Activated naive CD4-positive, alpha-beta T cell treated with anti-CD3 and anti-CD28 coated beads, Interleukin-2, amount 50 U/mL, for 72 hours (primary cell): ENCODE measurements at regions not wholly inside any gene's neighbourhood (a gene's known extent, or its start where the extent isn't known, plus 50 kb on each side); places are given as distances from the start of the nearest gene placed in this dataset.

ENCODE experiments used
- ATAC-seq, 2 donors: fragments of 150-1000 bp; cut with Tn5 transposase; 2 replicates each; pipeline ENCODE4 v1.10.0; 2021; ENCODE audit warnings: mild to moderate bottlenecking in 2 of 2, moderate library complexity in 2 of 2
- DNase-seq, 2 donors: peaks; one replicate each; pipeline ENCODE4 v3.0.0; 2021 to 2022; ENCODE audit warnings: low spot score in 2 of 2
- H3K27ac Mint-ChIP-seq, 2 donors: one replicate each; pipeline ENCODE4 v1.8.0; 2022; ENCODE audit warnings: mild to moderate bottlenecking in 2 of 2, mixed read lengths in 2 of 2
- H3K36me3 Mint-ChIP-seq, 2 donors: one replicate each; pipeline ENCODE4 v1.8.0; 2022; ENCODE audit warnings: mixed read lengths in 2 of 2
- H3K9me3 Mint-ChIP-seq, 2 donors: one replicate each; pipeline ENCODE4 v1.8.0; 2022; ENCODE audit warnings: mixed read lengths in 2 of 2

DNA sequence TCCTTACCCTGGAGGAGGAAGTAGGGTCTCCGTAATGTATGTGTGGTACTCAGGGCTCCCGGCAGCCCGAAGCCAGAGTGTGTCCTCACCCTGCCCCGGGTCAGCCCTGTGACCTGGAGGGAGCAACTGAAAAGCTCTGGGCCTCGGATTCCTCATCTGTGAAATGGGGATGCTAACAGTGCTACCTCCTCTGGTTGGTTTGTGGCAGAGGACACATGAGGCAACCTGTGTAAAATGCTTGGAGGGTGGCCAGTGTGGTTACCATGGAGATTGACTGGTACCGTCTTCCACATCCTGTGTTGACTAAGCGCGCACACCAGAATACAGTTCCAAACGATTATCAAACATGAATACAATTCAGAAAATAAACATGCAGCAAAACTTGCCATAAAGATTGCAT, 163.8 kb upstream of the KLF6 start:
- DNase-seq = peak; percentile 60 to 63
- H3K36me3 Mint-ChIP-seq = peaks cover 0 to 15% of the 10 kb centered on the region in 2 donors
- H3K9me3 Mint-ChIP-seq = peaks cover 0 to 12% of the 10 kb centered on the region in 2 donors
- peak; percentile 90 to 99 for ATAC-seq
- H3K27ac Mint-ChIP-seq = peak overlapping the region; percentile 73 to 82

DNA sequence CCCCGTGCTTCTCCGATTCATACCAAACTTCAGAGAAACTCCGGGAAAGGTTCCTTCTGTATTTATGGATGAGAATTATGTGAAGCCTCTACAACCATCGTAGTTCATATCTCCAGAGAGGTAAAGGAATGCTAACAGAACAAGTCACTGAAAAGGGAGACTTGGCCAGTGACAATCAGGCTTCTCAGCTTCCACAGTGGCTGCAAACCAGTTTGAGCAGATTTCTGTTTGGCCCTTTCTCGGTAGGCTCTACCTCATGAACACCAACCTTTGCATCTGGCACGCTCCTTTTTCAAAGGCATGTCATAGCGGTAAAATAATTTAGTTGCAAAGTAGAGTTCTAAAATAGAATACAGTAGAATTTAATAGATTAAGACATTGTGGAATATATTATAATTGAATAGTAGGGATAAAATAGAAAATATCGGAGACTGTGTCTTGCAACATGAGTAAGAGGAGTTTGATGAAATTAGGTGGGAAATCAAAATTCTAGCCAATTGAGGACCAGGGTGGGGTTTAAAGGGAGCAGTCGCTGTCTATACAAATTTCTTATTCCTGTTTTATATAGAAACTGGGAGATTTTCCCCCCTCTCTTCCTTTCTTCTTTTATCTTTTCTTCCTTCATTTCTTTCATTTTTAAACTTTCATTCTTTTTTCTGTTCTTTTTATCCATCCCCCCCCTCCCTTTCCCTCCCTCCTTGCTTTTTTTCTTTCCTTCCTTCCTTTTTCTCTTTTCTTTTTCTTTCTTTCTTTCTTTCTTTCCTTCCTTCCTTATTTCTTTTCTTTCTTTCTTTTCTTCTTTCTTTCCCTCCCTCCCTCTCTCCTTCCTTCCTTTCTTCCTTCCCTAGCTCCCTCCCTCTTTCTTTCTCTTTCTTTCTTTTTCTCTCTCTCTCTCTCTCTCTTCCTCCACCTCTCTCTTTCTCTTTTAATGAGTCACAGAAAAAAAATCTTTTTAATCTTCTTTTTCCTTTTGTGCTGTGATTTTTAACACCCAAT, 161.5 kb upstream of the KLF6 start:
- Mint-ChIP-seq H3K27ac (peak overlapping the region; percentile 12 to 85), H3K9me3 (no peaks in the 10 kb centered on the region)
- peak in 1 of 2 donors; percentile 16 for ATAC-seq

GRCh38 chr10:3945026-3945425, 160.0 kb upstream of the KLF6 start:
- no peak for DNase-seq
- Mint-ChIP-seq H3K9me3 (no peaks in the 10 kb centered on the region), H3K27ac (peak overlapping the region; percentile 50 to 69), H3K36me3 (peaks cover 0 to 18% of the 10 kb centered on the region in 2 donors)
- no peak for ATAC-seq

More for the DNA sequence above, 161.5 kb upstream of the KLF6 start:
- no peak for DNase-seq
- peaks cover 0 to 7% of the 10 kb centered on the region in 2 donors for H3K36me3 Mint-ChIP-seq

DNA sequence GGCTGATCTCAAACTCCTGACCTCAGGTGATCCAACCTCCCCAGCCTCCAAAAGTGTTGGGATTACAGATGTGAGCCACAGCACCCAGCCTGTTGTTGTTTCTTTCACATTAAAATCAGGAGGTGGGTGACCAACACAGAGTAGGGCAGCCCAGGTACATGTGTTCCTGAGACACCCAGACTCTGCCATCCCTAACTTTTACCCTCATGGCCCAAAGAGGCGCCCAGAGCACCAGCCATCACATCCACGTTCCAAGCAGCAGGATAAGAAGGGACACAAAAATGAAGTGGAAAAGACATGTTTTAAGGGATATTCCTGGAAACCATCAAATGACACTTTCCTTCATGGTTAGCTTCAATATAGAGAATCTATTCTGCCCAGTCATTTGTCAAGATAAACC, 159.6 kb upstream of the KLF6 start:
- peaks cover 0 to 18% of the 10 kb centered on the region in 2 donors for H3K36me3 Mint-ChIP-seq
- peak overlapping the region; percentile 50 to 69 for H3K27ac Mint-ChIP-seq
- ATAC-seq = no peak
- no peak for DNase-seq
- H3K9me3 Mint-ChIP-seq = no peaks in the 10 kb centered on the region

- peaks cover 0 to 18% of the 10 kb centered on the region in 2 donors for H3K36me3 Mint-ChIP-seq
- DNase-seq (no peak), ATAC-seq (no peak)
- peak overlapping the region in 1 of 2 donors; percentile 64 for H3K27ac Mint-ChIP-seq
- H3K9me3 Mint-ChIP-seq = no peaks in the 10 kb centered on the region
Measured at GRCh38 chr10:3943695-3944257, 158.8 kb upstream of the KLF6 start.

- DNase-seq (no peak), ATAC-seq (no peak)
- Mint-ChIP-seq H3K36me3 (peaks cover 0 to 18% of the 10 kb centered on the region in 2 donors), H3K9me3 (no peaks in the 10 kb centered on the region), H3K27ac (peak overlapping the region in 1 of 2 donors; percentile 64)
Measured at GRCh38 chr10:3942937-3943489, 158.0 kb upstream of the KLF6 start.

DNA sequence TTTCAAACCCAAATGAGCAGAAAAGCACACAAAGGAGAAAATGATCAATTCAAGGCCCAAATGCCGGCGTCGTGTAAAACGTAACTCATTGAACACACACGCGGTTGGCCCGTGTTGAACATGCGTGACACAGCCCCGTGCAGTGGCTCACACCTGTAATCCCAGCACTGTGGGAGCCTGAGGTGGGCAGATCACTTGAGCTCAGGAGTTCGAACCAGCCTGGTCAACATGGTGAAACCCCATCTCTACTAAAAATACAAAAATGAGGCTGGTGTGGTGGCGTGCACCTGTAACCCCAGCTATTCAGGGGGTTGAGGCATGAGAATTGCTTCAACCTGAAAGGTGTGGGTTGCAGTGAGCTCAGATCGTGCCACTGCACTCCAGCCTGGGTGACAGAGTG, 156.7 kb upstream of the KLF6 start:
- peaks cover 5 to 31% of the 10 kb centered on the region in 2 donors for H3K36me3 Mint-ChIP-seq

GRCh38 chr10:3936422-3937040, 151.5 kb upstream of the KLF6 start:
- peaks cover 26 to 31% of the 10 kb centered on the region in 2 donors for H3K9me3 Mint-ChIP-seq
- ATAC-seq (no peak), DNase-seq (no peak)
- peaks cover 19 to 71% of the 10 kb centered on the region in 2 donors for H3K36me3 Mint-ChIP-seq
- H3K27ac Mint-ChIP-seq = peak overlapping the region; percentile 87 to 90

More for the DNA sequence above, 156.7 kb upstream of the KLF6 start:
- DNase-seq (no peak), ATAC-seq (no peak)
- Mint-ChIP-seq H3K27ac (peak overlapping the region; percentile 64 to 90), H3K9me3 (peaks cover 11% of the 10 kb centered on the region in 2 donors)

GRCh38 chr10:3935933-3936359, 150.9 kb upstream of the KLF6 start:
- ATAC-seq (no peak), DNase-seq (no peak)
- Mint-ChIP-seq H3K9me3 (peaks cover 26 to 31% of the 10 kb centered on the region in 2 donors), H3K36me3 (peaks cover 19 to 71% of the 10 kb centered on the region in 2 donors), H3K27ac (peak overlapping the region; percentile 87 to 90)

- H3K27ac Mint-ChIP-seq = peak overlapping the region; percentile 87 to 90
- ATAC-seq = peak; percentile 97 to 98
- peaks cover 26 to 31% of the 10 kb centered on the region in 2 donors for H3K9me3 Mint-ChIP-seq
- DNase-seq = peak; percentile 68 to 86
- peaks cover 19 to 64% of the 10 kb centered on the region in 2 donors for H3K36me3 Mint-ChIP-seq
Measured at GRCh38 chr10:3935141-3935540, 150.1 kb upstream of the KLF6 start.

DNA sequence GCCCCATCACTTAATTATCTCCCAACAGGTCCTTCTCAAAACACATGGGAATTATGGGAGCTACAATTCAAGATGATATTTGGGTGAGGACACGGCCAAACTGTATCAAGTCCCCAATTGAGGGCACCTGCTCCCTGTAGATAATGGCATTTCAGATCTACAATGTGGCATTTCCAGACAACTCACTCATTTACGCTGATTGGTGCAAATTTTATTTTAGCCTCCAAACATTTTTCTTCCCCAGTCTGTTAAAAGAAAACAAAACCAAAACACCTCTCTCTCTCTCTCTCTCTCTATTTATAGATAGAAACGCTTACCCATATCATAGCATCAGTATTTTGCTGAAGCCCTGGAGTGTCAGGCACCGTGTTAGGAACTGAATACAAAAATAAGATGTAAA, 148.7 kb upstream of the KLF6 start:
- peaks cover 19 to 64% of the 10 kb centered on the region in 2 donors for H3K36me3 Mint-ChIP-seq
- peak overlapping the region; percentile 87 to 90 for H3K27ac Mint-ChIP-seq
- ATAC-seq (no peak), DNase-seq (no peak)
- H3K9me3 Mint-ChIP-seq = peaks cover 26 to 31% of the 10 kb centered on the region in 2 donors

- ATAC-seq = no peak
- no peak for DNase-seq
- peaks cover 19 to 63% of the 10 kb centered on the region in 2 donors for H3K36me3 Mint-ChIP-seq
- H3K9me3 Mint-ChIP-seq = peaks cover 26 to 31% of the 10 kb centered on the region in 2 donors
- H3K27ac Mint-ChIP-seq = peak overlapping the region; percentile 84 to 90
Measured at GRCh38 chr10:3932597-3933375, 147.8 kb upstream of the KLF6 start.

DNA sequence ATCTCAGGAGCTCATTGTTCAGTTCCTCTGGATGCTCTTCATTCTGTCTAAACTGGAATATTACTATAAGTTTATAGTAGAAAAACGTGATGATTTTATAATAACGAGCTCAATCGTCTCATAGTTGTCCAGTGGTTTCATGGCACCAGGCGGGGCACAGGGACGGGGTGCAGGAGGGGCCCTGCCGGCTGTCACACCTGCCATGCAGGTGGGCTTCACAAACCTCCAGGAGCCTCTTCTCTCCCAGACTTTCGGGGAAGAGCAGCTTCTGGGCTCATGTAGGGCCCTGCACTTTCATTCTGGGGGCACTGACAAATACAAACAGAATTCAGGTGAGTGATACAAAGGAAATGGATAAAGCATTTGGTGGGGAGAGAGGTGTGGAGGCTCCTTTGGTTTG, 146.9 kb upstream of the KLF6 start:
- Mint-ChIP-seq H3K9me3 (peaks cover 17 to 22% of the 10 kb centered on the region in 2 donors), H3K36me3 (peaks cover 16 to 58% of the 10 kb centered on the region in 2 donors), H3K27ac (peak overlapping the region; percentile 62 to 87)
- no peak for DNase-seq
- no peak for ATAC-seq

DNA sequence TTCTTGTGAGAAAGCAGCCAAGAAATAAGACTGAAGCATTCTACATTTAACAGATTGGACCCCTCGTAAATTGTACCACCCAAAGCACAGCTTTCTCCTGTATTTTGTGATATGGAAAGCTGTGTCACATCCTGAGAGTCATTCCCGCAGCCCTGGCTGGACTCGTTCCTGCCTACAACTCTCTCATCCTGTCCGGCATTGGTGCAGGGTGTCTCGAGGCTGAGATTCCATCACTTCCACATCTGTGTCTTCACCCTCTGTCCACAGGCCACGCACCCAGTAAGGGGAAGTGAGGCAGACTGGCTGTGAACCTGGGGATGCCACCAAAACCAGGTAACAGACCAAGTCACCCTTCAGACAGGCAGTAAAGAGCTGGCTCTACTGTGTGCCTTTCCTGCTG, 146.2 kb upstream of the KLF6 start:
- ATAC-seq (no peak), DNase-seq (no peak)
- Mint-ChIP-seq H3K36me3 (peaks cover 13 to 52% of the 10 kb centered on the region in 2 donors), H3K9me3 (peaks cover 15 to 19% of the 10 kb centered on the region in 2 donors), H3K27ac (peak overlapping the region in 1 of 2 donors; percentile 62)

DNA sequence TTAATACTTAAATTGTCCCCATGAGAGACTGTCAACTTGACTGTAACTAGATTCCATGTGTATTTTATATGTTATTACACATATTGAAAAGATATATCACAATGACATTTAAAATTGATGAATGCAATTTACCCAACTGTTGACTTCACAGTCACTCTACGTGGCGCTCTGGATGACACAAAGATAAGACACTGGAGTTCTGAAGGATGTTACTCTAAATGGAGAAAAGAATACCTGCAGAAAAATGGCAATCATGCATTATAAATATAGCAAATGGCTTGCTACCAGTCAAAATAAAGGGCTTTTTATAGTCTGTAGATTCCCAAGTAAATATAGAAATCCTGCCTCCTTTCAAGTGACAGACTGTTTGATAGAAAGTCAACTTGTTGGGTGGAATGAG, 143.6 kb upstream of the KLF6 start:
- H3K27ac Mint-ChIP-seq = peak overlapping the region in 1 of 2 donors; percentile 8

DNA sequence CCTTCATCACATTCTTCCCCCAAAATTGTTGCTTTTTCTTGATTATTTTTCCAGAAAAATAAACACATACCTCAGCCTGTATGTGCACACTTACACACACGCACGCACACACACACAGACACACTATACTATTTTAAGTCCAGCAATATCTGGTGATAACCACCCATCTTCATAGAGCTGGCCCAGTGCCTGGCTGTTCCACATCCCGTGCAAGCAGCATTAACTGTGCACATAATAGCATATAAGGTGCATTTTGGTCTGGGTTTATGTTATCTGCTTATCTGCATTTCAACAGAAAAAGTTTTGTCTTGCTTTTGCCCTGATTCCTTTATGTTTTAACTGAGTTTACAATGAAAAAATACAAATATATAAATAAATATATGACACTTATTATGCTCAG, 143.1 kb upstream of the KLF6 start:
- H3K27ac Mint-ChIP-seq = no peak overlapping the region
- ATAC-seq (no peak), DNase-seq (no peak)
- H3K36me3 Mint-ChIP-seq = peaks cover 0 to 28% of the 10 kb centered on the region in 2 donors
- H3K9me3 Mint-ChIP-seq = peaks cover 0 to 10% of the 10 kb centered on the region in 2 donors

More for the DNA sequence above, 143.6 kb upstream of the KLF6 start:
- peaks cover 0 to 32% of the 10 kb centered on the region in 2 donors for H3K36me3 Mint-ChIP-seq
- DNase-seq (no peak), ATAC-seq (no peak)
- H3K9me3 Mint-ChIP-seq = peaks cover 0 to 12% of the 10 kb centered on the region in 2 donors
